Stimulated activated CD4-positive, alpha-beta T cell treated with anti-CD3 and anti-CD28 coated beads, TNF-alpha, amount 100 ng/mL, for 24 hours (primary cell): ENCODE measurements at regions not wholly inside any gene's neighbourhood (a gene's known extent, or its start where the extent isn't known, plus 50 kb on each side); places are given as distances from the start of the nearest gene placed in this dataset.

Source experiments
- DNase-seq, 3 experiments: peaks; one replicate each; pipeline ENCODE4 v3.0.0-alpha.2; 2020; ENCODE audit warnings: low read depth in 3 of 3

- DNase-seq, result no peak
These were observed 376.8 kb upstream of the THBS1 start for GRCh38 chr15:39204031-39204430.

- DNase-seq, result no peak
These were observed 375.8 kb upstream of the THBS1 start for GRCh38 chr15:39205081-39205480.

GRCh38 chr15:39205506-39206371, 375.1 kb upstream of the THBS1 start:
- no peak for DNase-seq

- DNase-seq, result no peak
These were observed 373.3 kb upstream of the THBS1 start for GRCh38 chr15:39207532-39208115.

- no peak for DNase-seq
These were observed 372.7 kb upstream of the THBS1 start for GRCh38 chr15:39208187-39208586.

GRCh38 chr15:39209548-39210211, 371.2 kb upstream of the THBS1 start:
- DNase-seq, result no peak

GRCh38 chr15:39211108-39211979, 369.5 kb upstream of the THBS1 start:
- DNase-seq, result no peak

- no peak for DNase-seq
These were observed 367.5 kb upstream of the THBS1 start for GRCh38 chr15:39213385-39213840.

- DNase-seq, result no peak
These were observed 365.9 kb upstream of the THBS1 start for GRCh38 chr15:39215015-39215414.

GRCh38 chr15:39216816-39217215, 364.1 kb upstream of the THBS1 start:
- no peak for DNase-seq

GRCh38 chr15:39219608-39220007, 361.3 kb upstream of the THBS1 start:
- DNase-seq, result no peak

GRCh38 chr15:39226169-39226937, 354.5 kb upstream of the THBS1 start:
- no peak for DNase-seq

GRCh38 chr15:39227001-39227400, 353.9 kb upstream of the THBS1 start:
- no peak for DNase-seq

GRCh38 chr15:39228889-39229288, 352.0 kb upstream of the THBS1 start:
- no peak for DNase-seq

GRCh38 chr15:39230205-39230907, 350.5 kb upstream of the THBS1 start:
- no peak for DNase-seq

GRCh38 chr15:39230908-39231285, 350.0 kb upstream of the THBS1 start:
- DNase-seq, result no peak

- no peak for DNase-seq
These were observed 348.4 kb upstream of the THBS1 start for GRCh38 chr15:39232512-39232911.

GRCh38 chr15:39235084-39235795, 345.6 kb upstream of the THBS1 start:
- DNase-seq, result no peak

- DNase-seq, result no peak
These were observed 344.5 kb upstream of the THBS1 start for GRCh38 chr15:39236375-39236774.

- DNase-seq, result no peak
These were observed 342.4 kb upstream of the THBS1 start for GRCh38 chr15:39238443-39238842.
